GM19438 (cell line): ENCODE measurements at regions not wholly inside any gene's neighbourhood (a gene's known extent, or its start where the extent isn't known, plus 50 kb on each side); places are given as distances from the start of the nearest gene placed in this dataset.
A peak's percentile ranks its signal among the peaks of the same experiment; 100 is the strongest.
"Not testable (repeated sequence)": the region's sequence is repeated elsewhere in the genome, so short reads cannot be mapped to it uniquely, and the experiment has no call there.

Source experiments
- ATAC-seq: cut with Tn5 transposase; IDR thresholded peaks from one replicate; pipeline ENCODE4 v1.9.1; 2021; ENCODE audit warnings: low read depth; ENCODE audit not compliant: unreplicated experiment

DNA sequence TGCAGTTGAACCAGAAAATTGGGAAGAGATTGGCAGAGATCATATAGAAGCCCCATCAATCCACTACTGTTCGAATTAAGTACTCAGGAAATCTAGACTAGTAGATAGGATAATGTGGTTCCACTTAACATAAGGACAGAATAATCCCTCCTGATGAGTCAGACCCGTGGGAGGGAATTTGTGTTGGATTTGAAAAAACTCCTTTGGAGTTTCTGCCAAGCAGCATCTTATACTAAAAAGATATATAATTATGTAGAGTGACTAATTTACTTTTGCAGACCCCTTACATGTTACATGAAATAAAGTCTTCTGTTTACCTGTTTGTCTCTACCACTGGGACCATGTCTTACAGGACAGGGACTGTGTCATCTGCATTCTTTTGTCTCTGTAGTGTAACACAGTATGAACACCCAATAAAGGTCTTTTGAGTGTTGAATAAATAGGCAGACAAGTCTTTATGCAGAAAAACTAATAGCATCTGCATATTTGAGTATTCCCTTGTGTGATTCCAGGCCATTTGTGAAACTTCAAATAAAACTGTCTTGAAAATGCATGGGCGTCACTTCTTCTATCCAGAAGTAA lies 122.6 kb upstream of the DNAJC10 start:
- no peak for ATAC-seq

DNA sequence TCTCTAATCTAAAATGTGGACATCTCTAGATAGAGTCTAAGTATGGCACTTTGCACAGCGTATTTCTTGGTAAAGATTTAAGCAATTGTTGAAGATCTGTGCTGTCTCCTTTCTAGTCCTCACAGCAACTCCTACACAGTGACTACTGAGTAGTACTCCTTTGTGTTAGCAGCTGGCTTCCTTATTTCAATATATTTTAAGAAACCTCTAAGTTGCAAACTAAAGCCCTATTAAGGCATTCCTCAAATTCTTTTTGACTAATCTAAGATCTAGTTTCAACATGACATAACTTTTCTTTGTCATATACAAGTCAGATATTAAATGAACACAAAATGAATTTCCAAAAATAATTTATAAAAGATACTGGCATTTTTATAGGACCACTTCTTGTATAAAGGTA lies 121.8 kb upstream of the DNAJC10 start:
- ATAC-seq = no peak

DNA sequence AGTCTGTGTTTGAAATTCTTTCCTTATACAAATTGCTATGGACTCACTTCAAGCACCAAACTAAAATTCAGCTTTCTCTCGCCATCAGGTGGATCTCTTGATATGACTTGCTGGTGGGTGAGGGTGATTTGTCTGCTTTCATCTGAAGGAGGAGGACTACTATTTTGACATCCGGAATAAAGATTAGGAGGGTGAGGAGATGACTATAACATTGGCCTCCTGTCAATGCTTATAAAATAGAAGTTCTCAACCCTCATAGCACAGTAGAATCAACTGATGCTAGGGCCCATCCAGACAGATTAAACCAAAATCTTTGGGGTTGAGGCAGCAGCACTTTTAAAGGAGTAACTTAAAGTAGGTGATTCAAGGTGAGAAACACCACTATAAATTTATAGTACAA lies 120.4 kb upstream of the DNAJC10 start:
- ATAC-seq = no peak

DNA sequence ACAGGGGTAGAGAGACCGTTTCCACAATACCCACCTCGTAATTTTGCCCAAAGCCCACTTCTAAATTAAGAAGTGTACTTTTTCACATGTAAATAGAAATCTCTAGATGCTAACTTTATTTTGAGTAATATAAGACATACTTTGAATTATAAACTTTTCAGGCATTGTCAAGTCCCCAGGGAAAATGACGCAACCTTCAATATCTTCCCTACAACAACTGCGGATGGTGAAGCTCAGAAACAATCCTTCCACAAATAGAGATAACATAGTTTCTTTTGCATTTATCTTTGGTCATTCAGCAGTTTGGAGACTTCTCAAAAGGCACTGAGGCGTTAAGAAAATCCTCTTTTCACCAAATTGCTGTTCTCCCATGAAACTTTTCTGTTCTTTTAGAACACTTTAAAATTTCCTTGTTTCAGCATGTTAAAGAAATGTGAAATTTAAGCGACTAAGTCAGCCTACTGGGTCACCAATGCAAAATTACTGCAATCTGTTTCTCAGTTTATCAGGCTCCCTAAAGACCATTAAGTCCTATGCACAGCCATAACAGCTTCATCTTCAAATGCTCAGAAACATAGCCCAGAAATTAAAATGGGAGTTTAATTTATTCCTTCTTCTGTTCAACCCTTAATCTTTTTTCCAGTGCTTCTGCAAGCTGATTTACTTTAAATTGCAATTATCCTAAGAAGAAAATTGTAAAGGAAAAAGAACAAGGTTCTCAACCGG lies 118.3 kb upstream of the DNAJC10 start:
- ATAC-seq = no peak

DNA sequence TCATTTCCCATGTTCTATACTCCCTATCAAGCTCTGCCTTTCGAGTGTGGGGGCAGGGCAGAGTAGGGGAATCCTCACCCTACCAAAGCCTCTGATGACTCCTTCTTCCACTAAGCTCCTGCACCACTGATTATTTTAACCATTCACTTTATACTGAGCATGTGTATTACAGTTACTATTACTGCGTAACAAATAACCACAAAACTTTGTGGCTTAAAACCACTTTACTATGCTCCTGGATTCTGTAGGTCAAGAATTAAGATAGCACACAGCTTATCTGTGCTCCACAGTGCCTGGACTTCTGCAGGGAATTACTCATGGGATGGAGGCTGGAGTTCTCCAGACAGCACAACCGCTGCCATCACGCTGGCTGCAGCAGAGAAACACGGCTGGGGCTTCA lies 117.4 kb upstream of the DNAJC10 start:
- ATAC-seq = no peak

DNA sequence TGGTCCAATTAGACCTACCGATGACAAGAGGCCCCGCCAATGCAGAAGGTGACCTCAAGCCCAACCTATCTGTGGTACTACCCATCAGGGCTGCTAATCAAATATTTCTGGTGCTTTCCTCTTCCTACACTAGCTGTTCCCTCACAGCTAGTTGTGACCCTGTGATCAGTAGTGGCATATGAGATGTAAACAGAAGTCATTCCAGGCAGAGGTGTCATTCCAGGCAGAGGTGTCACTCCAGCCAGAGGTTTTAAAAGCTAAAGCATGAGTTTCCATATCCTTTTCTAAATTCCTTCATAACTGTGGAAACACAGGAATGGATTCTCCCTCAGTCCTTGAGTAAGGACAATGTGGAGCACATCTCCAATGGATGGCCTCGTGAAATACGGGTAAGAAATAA lies 110.9 kb upstream of the DNAJC10 start:
- ATAC-seq = no peak

DNA sequence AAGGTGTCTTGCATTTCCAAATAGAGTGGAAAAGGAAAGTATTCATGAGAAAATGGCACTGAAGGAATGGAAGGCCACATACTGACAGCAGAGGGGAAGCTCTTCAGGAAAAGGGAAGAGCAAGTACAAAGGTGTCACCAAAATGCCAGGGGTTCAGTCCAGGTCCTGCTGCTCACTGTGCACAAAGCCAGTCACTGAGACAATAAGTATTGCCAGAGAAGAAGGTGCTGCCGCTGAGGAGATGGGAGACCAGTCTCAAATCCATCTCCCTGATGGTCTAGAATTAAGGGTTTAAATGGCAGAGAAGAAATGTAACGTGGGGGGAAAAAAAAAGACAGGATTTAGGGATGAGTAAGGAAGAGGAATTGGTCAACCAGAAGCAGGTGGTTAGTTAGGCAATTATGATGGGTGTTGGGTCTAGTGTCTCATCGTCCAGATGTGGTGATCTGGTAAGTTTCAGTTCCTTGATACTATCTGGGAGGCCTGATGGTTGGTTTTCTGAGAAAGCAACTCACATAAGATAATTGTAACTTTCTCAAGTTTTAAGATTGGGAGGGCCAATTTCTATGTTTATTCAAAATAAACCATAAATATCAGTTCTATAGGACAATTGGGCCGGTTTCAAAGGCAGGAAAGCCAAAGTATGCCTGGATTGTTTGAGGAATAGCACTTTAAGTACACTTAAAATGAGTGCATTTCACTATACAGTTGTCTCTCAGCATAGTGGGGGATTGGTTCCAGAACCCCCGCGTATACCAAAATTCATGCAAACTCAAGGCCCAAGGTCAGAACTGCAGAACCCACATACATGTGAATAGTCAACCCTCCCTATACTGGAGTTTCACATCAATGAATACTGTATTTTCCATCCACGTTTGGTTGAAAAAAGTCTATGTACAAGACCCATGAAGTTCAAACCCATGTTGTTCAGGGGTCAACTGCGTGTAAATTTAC lies 109.1 kb upstream of the DNAJC10 start:
- peak; percentile 76 for ATAC-seq

DNA sequence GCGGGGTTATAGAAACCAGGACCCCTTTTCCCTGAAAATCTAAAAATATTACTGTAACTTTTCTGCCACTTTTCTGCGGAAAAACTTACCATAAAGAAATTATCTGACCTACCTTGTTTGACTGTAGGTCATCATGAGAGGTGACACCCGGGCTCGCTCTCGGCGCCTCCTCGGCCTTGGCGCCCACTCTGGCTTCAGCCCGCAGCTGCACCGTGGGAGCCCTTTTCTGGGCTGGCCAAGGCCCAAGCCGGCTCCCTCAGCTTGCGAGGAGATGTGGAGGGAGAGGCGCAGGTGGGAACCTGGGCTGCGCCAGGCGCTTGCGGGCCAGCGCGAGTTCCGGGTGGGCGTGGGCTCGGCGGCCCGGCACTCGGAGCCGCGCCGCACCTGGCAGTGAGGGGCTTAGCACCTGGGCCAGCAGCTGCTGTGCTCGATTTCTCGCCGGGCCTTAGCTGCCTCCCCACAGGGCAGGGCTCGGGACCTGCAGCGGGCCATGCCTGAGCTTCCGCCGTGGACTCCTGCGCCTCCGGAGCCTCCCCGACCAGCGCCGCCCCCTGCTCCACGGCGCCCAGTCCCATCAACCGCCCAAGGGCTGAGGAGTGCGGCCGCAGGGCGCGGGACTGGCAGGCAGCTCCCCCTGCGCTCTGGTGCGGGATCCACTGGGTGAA lies 107.7 kb upstream of the DNAJC10 start:
- ATAC-seq = no peak

DNA sequence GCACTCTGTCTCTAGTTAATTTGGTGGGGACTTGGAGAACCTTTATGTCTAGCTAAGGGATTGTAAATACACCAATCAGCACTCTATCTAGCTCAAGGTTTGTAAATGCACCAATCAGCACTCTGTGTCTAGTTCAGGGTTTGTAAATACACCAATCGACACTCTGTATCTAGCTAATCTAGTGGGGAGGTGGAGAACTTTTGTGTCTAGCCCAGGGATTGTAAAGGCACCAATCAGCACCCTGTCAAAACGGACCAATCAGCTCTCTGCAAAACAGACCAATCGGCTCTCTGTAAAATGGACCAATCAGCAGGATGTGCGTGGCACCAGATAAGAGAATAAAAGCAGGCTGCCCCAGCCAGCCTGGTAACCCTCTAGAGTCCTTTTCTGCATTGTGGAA lies 107.1 kb upstream of the DNAJC10 start:
- ATAC-seq = not testable (repeated sequence)

DNA sequence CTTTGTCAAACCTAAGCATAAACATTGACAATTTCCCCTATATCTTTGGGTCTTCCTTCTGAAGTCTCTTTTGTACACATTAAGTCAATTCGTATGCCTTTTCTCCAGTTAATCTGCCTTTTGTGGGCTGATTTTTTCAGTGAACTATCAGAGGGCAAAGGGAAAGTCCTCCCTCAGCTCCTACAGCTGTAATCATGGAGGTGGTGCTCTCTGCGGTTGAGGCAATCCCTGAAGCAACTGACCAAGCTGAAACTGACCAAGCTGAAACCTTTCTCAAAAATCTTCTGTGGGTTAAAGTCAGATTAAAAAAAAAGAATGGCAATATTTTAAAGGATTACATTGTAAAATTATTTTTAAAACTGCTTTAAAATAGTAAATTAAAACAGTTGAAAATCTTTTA lies 105.8 kb upstream of the DNAJC10 start:
- no peak for ATAC-seq

DNA sequence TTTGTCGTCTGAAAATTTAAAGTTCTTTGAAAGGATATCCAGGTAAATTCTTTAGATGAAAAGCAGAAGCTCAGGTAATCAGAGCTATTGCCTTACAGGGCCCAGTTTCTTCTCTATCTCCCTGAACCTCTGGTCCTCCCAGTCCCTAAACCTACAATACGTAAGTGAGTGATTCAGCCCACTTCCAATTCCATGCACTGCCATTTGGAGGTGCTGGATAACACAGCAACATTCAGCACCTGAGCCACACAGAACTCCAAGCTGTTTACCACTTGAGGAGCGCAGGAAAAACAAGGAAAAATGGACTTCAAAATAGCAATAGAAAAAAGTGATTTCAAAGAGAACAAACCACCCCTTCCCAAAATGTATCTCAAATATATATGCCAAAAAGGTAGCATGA lies 105.0 kb upstream of the DNAJC10 start:
- no peak for ATAC-seq

DNA sequence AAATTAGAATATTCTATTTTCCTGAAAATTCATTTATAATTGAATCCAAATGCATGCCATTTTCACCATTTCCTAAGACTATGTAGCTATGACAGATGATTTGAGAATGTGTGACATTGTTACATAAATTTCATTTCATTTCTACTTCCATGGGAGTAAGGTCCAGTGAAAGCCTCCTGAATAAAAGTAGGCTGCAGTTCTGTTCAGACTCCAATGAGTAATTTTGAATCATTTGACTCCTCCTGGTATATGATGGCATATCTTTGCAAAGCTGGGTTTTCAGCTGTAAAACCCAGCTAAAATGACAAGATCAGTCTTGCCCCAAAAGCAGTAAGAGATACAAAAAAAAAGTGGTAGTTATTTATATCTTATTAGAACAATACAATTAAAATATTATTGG lies 101.0 kb upstream of the DNAJC10 start:
- no peak for ATAC-seq

DNA sequence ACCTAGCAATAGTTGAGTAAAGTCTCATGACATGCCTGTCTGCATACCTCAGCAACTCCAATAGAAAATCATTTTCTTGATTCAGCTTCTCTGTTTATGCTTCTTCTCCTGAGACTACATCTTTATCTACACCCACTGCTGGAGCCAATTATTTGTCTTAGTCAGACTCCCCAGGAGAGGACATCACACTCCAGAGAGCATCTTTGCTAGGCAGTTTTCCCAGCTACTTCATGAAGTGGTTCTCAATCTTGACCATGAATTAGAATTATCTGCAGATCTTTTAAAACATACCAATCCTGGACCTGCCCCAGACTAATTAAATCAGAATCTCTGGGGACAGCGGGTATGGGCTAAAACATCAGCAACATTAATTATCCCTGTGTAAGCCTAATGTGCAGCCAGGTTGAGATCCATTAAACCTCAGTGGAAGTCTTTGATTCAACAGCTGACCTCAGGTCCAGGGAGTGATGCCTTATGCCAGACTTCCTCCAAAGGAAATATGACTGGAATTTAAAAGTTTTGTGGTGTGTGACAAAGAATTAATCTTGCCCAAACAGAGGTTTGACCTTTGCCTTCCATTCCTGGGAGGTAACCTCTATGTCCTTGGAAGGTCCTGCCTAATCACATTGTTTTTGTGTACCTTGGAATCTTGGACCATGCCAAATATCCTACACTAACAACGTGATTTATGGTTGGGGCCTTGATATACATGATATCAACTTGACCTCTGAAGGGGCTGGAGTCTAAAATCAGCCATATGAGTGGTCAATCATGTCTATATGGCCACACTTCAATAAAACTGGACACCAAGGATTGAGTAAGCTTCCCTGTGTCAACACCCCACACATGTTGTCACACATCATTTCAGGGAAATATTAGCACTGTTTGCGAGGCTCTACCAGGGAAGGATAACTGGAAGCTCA lies 99.3 kb upstream of the DNAJC10 start:
- no peak for ATAC-seq

DNA sequence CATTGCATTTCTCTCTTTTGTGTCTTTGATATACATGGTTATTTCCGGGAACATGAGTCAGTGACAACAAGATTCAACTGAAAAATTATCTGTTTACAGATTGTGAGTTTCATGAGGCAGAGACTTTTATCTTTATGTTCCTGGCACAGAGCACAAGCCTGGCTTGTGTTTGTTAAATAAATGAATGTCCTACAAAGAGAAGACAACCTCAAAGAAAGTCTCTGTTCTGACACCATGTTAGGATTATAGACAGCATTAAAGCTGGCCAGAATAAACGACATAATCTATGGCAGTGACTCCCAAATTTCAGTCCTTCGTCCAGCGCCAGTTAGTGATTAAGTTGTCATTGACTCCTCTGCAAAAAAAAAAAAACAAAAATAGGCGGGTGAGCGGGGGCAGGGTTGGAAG lies 97.4 kb upstream of the DNAJC10 start:
- ATAC-seq = no peak

DNA sequence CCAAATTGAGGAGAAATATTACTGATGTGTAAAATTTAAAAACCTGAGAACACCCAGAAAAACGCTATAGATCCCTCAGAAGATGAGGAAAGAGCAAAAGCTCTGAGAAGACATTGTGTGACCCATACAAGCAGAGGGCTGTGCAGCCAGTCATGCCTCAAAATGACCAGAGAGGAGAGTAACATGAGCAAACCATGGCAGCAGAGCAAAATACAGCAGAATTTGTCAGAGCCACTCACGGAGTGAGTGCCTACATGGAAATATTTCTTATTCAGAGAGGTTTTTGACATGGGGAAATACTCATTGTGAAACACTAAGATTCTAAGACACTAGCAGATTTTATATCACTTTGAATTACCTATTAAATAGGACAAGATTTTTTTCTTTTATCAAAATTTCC lies 96.8 kb upstream of the DNAJC10 start:
- no peak for ATAC-seq

DNA sequence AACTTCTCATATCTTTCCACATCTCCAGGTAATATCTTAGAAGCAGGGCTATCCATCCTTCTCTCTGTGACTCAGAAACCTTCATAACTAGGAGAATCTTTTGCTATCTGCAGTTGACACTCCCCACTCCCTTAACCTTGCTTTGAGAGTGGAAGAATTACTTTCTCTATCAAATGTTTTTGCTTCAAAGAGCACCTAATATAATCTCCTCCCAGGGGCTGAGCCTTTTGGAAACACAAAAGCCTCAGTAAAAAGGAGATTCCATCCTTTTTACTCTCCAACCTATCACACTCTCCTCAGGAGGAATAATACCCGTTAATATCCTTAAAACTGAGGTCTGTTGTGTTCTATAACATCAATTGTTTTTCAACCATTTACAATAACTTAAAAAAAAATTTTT lies 94.9 kb upstream of the DNAJC10 start:
- no peak for ATAC-seq

DNA sequence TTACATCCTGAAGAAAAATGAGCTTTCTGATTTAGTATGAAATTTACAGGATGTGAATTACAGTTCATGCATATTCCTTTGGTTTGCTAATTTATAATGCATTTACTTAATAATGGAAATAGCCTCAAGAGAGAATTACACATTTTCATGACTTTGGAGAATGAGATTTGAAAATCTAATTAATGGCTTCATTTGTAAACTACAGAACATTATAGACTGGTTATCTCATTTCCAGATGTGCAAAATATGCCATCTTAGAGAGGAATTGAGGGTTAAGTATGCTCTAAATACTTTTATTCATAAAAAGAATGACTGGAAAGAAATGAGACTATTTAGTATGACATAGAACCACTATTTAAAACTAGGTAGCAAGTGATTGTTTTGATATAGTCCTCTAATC lies 94.2 kb upstream of the DNAJC10 start:
- no peak for ATAC-seq

DNA sequence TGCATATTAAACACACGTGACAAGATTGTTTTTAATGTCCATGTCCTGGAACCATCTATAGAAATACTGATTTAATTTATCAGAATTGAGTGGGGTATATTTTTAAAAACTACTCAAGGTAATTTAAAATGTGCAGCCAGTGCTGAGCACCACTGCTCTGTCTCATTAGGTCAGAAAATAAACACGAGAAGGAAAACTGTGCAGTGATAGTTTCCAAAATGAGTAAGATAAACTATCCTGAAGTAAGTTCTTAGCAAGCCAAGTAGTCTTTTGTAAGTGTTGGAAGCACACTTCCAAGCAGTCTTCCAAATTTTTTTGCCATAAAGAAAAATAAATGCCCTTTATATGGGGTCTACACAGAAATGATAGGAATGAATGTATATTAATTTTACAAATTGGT lies 93.8 kb upstream of the DNAJC10 start:
- ATAC-seq = no peak

DNA sequence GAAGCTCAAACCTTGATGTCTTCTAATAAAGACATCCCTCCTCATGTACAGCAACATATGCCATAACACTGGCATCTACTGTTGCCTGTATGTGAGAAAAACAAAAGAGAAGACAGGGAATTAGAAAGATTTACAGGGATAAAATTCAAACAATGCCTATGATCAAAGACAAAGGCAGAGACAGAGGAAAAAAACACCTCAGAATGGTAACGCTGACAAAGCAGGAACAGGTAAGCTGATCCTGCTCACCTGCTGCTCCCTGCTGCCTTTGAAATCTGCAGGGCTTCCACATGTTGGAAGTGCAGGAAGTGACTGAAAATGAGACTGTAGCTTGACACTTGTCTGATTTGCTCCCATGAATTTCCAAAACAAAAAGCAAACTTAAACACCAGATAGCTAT lies 90.2 kb upstream of the DNAJC10 start:
- no peak for ATAC-seq

DNA sequence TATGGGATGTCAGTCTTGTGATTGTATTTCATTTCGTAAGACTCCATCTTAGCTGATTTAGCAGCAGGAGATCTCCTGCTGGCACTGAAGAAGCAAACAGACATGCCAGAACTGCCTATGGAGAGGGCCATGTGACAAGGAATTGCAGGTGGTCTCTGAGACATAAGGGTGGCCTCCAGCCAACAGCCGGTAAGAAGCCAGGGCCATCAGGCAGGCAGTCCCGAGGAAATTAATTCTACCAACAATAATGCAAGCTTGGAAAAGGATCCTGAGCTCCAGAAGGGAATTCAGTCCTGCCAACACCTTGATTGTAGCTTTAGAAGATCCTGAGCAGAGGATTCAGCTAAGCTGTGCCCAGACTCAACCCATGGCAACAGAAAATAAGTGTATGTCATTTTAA lies 87.1 kb upstream of the DNAJC10 start:
- no peak for ATAC-seq
